SK-N-SH treated with all-trans-retinoic acid at 6 μM for 48 hours (cell line): ENCODE measurements at regions not wholly inside any gene's neighbourhood (a gene's known extent, or its start where the extent isn't known, plus 50 kb on each side); places are given as distances from the start of the nearest gene placed in this dataset.

Source experiments
- ARNTL ChIP-seq: fragments of 450-650 bp; formaldehyde crosslinking; IDR thresholded peaks from 2 replicates; pipeline ENCODE4 v1.5.0; 2020; ENCODE audit warnings: low read depth, mild to moderate bottlenecking, moderate library complexity, borderline replicate concordance
- CREB5 ChIP-seq: fragments of 250-450 bp; sonication (Bioruptor Pico); IDR thresholded peaks from 2 replicates; pipeline ENCODE4 v1.5.1; 2020; ENCODE audit warnings: low read depth, mild to moderate bottlenecking, moderate library complexity
- CSDC2 ChIP-seq: fragments of 250-450 bp; sonication (Bioruptor Pico); IDR thresholded peaks from 2 replicates; pipeline ENCODE4 v1.5.0; 2020; ENCODE audit warnings: mild to moderate bottlenecking, moderate library complexity
- ESRRG ChIP-seq: fragments of 250-450 bp; sonication (Bioruptor Pico); IDR thresholded peaks from 2 replicates; pipeline ENCODE4 v1.6.1; 2021; ENCODE audit warnings: mild to moderate bottlenecking
- GLIS3 ChIP-seq: fragments of 250-450 bp; sonication (Bioruptor Pico); IDR thresholded peaks from 2 replicates; pipeline ENCODE4 v1.5.0; 2020; ENCODE audit warnings: mild to moderate bottlenecking, moderate library complexity
- TOX ChIP-seq: fragments of 250-450 bp; sonication (Bioruptor Pico); IDR thresholded peaks from 2 replicates; pipeline ENCODE4 v1.8.0; 2021; ENCODE audit warnings: mild to moderate bottlenecking, moderate library complexity, borderline replicate concordance
- ZFP3 ChIP-seq: fragments of 250-450 bp; sonication (Bioruptor Pico); IDR thresholded peaks from 2 replicates; pipeline ENCODE4 v1.5.0; 2020; ENCODE audit warnings: mild to moderate bottlenecking, moderate library complexity
- ZFP30 ChIP-seq: fragments of 450-650 bp; formaldehyde crosslinking; IDR thresholded peaks from 2 replicates; pipeline ENCODE4 v1.5.0; 2022; ENCODE audit warnings: mild to moderate bottlenecking, moderate library complexity
- ZNF565 ChIP-seq: fragments of 450-650 bp; formaldehyde crosslinking; conservative IDR thresholded peaks from 2 replicates; pipeline ENCODE4 v1.5.0; 2020; ENCODE audit warnings: low read depth, mild to moderate bottlenecking, moderate library complexity
- ZNF70 ChIP-seq: fragments of 450-650 bp; formaldehyde crosslinking; IDR thresholded peaks from 2 replicates; pipeline ENCODE4 v1.5.0; 2020; ENCODE audit warnings: mild to moderate bottlenecking, moderate library complexity
- ZNF8 ChIP-seq: fragments of 450-650 bp; formaldehyde crosslinking; IDR thresholded peaks from 2 replicates; pipeline ENCODE4 v1.5.0; 2020; ENCODE audit warnings: mild to moderate bottlenecking, moderate library complexity
- TF ChIP-seq, protein P1 (sequence below): fragments of 250-450 bp; sonication (Bioruptor Pico); IDR thresholded peaks from 2 replicates; pipeline ENCODE4 v1.5.1; 2021; ENCODE audit warnings: mild to moderate bottlenecking, moderate library complexity

- TF ChIP-seq ZNF8 (no peak), CREB5 (CRISPR knock-in tag) (no peak), ESRRG (CRISPR knock-in tag) (no peak), ZFP3 (CRISPR knock-in tag) (no peak), ZNF565 (CRISPR knock-in tag) (no peak), TOX (CRISPR knock-in tag) (no peak), ZFP30 (CRISPR knock-in tag) (no peak), CSDC2 (CRISPR knock-in tag) (no peak), ZNF70 (CRISPR knock-in tag) (no peak), GLIS3 (no peak), ARNTL (CRISPR knock-in tag) (no peak)
- TF ChIP-seq, protein P1, sequence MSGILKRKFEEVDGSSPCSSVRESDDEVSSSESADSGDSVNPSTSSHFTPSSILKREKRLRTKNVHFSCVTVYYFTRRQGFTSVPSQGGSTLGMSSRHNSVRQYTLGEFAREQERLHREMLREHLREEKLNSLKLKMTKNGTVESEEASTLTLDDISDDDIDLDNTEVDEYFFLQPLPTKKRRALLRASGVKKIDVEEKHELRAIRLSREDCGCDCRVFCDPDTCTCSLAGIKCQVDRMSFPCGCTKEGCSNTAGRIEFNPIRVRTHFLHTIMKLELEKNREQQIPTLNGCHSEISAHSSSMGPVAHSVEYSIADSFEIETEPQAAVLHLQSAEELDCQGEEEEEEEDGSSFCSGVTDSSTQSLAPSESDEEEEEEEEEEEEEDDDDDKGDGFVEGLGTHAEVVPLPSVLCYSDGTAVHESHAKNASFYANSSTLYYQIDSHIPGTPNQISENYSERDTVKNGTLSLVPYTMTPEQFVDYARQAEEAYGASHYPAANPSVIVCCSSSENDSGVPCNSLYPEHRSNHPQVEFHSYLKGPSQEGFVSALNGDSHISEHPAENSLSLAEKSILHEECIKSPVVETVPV (CRISPR knock-in tag), result no peak
These were observed 272.8 kb downstream of the ICE1 start for GRCh38 chr5:5695266-5695665.
